ENCODE measurements at regions not wholly inside any gene's neighbourhood (a gene's known extent, or its start where the extent isn't known, plus 50 kb on each side); places are given as distances from the start of the nearest gene placed in this dataset.

DNA sequence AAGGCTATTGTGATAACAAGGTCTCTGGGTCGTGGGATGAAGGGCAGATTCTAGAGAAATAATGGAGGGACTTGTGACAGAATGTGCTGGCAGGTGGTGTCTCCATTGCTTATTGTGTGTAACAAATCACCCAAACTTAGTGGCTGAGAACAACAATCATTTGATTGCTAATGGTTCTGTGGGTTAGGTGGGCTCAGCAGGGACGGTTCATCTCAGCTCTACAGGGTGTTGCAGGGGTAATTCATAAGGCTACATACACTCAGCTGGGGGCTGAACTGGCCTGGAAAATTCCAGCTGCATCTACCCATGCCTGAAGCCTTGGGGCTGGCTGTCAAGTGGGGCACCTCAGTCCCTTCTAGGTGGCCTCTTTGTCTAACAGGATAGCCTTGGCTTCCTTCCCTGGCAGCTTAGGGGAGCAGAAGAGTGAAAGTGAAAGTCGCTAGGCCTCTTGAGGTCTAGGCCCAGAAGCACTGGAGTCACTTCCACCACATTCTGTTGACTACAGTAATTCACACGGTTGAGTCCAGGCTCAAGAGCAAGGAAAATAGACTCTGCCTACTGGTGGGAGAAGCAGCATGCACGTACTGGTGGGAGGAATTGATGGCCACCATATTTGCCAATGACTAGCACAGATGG lies 308.9 kb downstream of the MN1 start:
- DNase-seq = no peak

DNA sequence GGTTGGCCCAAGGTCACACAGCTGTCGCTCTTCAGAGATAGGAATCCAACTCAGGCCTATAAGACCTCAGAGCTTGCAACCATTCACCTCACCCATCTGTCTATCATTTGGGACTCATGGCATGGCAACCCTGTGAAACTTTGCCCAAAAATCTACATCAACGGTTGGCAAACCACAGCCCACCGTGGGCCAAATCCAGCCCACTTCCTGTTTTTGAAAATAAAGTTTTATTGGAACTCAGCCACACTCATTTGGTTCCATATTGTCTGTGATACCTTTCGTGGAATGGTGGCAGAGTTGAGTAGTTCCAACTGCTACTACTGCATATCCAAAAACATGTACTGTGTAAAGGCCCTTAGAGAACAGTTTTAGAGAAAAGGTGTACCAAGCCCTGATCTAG lies 307.8 kb downstream of the MN1 start:
- DNase-seq = no peak

DNA sequence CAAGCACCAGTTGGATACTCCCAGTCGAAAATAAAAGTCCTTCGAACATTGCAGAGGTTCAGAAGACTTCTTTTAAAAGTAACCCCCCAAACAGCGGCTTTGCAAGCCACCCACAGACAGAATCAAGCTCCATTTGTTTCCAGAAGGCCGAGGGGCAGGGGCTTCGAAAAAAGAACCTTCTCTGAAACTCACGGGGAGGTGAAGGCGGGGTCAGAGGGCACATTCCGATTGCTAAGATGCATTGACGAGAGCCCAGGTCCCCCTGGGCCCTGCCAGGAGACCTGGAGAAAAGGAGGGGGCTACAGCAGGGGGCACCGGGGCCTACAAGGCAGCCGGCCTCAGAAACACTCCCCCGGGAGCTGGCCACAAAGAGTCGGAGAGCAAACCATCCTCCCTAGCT lies 306.8 kb downstream of the MN1 start:
- no peak for DNase-seq

DNA sequence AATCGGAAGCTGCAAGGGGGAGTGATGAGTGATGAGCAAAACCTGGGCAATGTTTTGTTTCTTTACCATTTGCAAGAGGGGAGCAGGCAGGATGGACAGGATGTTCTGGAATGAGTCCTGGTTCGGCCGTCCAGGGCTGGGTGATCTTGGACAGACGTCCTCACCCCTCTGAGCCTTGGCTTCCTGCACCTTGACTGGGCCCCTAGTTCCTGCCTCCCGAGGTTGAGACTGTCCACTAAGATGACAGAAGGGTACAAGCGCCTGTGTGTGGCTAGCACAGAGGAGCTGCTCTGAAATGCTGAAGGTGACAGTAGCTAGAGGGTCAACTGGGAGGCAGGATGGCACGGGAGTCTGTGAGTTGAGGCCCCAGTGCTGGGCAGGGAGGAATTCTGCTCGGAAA lies 306.2 kb downstream of the MN1 start:
- no peak for DNase-seq

DNA sequence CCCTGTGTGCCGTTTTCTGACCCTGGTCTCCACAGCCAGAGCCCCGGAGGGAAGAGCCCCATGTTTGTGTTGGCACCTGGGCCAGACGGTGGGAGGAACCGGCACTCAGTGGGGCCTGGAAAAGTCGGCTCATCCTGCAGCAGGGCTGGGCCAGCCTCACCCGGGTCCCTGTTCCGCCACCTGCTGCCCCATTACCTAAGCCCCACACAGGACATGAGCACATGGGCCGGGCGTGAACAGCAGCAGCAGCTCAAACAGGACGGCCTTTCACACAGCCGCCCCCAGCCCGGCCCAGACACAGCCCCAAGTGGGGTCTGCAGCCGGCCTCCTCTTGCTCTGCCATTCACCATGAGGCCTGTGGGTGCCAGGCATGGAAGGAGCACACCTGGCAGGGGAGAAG lies 302.4 kb downstream of the MN1 start:
- DNase-seq = no peak

DNA sequence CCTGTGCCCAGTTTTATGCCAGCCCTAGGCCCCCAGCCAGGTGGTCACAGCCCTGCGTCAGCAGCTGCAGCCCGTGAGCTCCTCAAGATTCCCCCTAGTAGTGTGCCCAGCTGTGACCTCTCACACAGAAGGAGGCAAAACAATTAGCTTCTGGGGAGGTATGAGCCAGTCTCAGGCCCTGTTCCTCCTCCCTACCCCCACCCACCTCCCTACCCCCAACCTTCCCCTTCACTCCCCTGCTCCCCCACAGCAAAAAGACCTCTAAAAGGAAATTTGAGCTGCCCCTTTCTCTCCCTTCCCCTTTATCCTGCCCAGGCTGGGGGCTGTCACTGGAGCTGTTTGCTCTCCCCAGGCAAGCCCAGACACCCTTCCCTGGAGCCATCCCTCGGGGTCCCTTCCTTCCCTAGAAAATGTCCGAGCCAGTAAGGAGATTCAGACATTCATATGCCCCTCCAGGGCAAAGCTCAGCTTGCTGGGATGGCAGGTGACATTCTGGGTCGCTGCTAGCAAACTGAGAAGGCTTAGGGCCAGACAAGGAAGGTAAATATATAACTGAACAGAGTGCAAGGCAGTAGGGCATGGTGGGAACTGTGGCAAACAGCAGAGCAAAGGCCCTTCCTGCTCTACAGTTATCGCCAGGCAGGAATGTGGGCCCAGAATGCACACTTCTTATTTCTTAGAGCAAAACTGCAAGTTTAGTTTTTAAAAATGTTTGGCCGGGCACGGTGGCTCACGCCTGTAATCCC lies 300.2 kb downstream of the MN1 start:
- no peak for DNase-seq

DNA sequence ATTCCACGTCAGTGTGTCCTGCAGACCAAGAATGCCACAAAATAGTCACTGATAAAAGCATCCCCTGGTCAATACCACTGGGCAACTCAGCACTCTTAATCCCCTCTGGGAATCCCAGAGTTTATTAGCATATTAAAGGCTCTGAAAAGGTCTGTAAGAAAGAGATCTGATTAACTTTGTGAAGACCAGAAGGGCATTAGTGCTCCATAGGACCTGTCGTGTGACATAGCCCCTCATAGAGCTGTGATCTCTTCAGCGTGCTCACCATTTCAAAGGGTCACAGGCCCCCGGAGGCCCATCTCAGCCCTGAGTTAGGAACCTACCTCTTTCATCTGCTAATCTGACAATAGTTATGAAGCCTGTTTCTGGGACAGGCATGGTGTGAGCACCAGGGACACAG lies 299.2 kb downstream of the MN1 start:
- no peak for DNase-seq

DNA sequence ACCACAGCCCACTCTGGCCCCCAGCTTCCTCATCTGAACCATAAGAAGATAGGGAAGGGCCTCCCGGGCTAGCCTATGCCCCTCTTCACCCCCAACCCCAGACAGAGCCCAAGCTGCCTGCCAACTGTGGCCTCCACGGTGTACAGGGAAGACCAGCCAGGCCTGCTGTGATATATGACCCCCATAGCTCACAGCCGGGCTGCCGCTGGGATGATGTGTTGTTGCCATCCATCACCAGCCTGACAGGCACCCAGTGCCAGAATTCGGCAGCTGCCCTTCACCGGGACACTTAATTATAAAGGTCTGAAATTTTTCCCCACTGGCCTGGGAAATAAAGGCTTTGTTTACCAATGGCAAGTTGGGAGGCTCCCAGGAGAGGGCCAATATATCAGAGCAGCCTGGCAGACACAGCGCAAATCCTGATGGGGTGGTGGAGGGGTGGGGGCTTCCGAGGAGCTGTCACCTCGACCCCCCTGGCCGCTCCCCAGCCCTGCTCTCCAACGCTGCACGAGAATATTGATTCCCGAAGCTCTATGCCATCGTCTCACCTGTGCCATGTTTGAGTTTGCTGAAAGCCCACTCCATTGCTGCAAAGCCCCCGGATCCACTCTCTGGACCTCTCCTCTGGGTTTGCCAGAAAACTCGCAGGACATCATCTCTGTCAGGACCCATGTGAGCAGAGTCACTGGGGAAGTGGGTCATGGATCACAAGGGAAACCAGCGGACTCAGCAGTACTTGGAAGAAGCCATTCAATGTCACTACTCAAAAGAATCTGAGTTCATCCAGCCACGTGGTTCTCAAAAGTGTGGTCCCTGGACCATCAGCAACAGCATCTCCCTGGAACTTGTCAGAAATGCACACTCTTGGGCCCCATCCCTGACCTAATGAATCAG lies 296.9 kb downstream of the MN1 start:
- no peak for DNase-seq

DNA sequence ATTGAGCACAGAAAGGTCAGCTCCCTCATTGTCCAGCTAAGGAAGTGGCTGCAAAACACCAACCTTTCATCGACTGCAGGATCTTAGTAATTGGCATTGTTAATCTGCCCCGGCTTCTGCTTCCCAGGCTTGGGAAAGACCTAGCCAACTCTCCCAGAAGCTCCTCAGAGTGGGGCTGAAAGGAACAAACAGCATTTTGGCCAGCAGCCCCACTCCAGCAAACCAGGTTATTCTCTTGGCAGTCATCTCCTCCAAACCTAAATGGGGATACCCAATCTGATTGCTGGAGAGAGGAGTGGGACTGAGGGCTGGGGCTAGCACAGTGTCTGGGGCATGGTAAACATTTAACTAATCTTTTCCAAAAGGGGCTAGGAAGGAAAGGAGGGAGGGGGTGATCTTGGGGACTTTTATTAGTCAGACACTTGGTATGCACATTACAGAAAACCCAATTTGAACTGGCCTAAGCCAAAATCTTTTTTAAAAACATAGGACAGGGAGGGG lies 294.4 kb downstream of the MN1 start:
- DNase-seq = no peak

DNA sequence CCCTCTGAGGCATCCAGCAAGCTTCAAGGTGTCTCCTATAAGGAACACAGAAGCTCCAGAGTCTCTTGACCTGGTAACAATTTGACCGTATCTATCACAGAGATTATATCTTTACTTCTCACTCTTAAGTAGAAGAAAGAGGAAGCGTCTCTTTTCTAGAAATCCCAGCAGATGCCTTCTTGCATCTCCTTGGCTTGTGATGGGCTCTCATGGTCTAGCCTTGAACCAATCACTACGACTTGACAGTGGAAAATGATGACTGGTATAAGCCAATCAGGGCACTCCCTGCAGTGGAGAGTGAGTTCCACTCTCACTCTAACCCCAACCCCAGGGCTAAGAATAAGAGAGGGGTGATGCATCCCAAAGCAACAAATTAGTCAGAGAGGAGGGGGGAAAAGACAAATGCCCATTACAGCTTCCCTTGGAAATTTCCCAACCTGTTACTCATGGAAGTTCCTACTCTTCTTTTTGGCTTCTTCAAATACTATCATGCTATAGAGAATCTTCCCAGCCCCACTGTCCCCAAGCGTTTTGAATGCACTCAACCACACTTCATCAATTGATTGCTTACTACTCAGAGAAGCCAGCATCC lies 293.5 kb downstream of the MN1 start:
- no peak for DNase-seq

DNA sequence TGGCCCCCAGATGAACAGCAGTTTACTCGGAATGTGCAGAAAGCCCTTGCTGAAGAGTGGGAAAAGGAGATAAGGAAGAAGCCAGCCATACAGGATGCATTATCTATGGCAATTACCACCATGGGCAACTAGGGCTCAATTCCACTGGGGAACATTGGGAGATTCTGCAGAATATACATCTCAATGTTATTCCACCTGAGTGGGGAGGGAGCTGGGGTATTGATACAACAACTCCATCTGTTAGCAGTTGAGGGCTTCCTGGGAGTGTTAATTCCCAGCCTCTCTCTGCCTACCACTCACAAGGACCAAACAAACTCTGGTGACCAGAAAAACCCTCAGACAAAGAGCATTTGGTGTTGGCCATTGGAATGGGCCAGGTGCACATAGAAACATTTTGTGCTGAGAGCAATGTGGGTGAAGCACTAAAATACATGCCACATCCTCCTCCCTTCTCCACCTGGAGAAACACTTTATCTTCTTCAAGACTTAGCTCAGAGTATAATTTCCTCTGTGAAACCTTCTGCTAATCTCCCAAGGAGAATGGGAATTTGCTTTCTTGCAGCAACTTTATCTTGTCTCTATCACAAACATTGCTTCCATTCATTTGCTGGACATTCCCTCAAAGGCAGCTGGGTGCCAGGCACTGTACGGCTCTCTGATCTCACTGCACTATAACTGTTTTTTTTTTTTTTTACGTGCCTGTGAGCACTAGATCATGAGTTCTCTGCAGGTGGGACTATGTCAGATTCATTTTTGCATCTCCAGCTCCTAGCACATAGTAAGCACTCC lies 292.2 kb downstream of the MN1 start:
- DNase-seq = no peak

DNA sequence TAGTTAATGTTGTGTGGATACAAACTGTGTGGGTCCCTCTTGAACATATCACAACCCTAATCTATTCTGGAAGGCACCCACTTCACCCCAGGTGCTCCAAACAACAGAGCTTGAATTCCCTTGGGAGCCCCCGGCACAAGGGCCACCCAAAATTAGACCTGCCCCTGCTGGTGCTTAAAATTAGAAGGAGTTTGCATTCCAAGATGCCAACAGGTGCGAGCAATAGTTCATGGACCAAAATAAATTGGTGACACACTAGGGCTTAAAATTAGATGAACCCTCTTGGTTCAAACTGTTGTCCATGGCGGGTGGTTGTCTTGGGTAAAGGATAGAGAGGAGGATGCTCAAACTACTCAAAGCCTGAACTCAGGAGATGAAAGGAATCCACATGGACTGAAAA lies 291.5 kb downstream of the MN1 start:
- DNase-seq = no peak

DNA sequence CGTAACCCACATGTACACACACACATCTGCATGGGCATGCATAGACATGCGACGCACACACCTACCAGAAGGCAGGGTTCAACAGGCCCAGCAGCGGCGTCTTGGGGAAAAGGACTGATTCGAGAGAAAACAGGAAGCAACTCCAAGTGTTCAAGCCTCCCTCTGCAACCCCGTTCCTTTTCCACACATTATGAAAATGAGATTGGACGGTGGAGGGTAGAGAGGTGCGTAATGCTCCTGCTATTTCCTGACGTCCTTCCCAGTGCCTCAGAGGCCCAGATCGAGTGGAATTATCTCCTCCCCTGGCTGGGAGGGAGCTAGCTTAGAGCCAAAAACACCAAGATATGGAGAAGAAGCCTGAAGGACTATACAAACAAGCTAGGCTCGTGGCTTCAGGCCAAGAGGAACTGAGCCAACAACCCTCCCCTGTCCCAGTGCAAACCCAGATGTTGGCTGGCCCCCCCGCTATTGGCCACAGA lies 289.2 kb downstream of the MN1 start:
- DNase-seq = no peak

DNA sequence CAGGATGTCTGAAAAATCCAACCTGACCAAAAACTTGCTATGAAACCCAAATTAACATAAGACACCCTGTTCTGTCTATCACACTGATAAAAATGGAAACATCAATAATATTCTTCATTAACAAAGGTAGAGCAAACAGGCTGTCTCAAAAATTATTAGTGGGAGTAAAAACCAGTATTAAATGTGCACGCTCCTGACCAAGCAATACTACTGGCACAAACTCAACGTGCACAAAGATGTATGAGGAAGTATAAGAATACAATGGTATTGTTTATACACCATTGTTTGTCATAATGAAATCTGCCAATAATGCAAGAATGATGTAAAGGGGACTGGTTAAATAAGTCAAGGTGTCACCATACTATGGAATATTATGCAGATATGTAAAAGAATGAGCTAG lies 288.5 kb downstream of the MN1 start:
- DNase-seq = no peak

DNA sequence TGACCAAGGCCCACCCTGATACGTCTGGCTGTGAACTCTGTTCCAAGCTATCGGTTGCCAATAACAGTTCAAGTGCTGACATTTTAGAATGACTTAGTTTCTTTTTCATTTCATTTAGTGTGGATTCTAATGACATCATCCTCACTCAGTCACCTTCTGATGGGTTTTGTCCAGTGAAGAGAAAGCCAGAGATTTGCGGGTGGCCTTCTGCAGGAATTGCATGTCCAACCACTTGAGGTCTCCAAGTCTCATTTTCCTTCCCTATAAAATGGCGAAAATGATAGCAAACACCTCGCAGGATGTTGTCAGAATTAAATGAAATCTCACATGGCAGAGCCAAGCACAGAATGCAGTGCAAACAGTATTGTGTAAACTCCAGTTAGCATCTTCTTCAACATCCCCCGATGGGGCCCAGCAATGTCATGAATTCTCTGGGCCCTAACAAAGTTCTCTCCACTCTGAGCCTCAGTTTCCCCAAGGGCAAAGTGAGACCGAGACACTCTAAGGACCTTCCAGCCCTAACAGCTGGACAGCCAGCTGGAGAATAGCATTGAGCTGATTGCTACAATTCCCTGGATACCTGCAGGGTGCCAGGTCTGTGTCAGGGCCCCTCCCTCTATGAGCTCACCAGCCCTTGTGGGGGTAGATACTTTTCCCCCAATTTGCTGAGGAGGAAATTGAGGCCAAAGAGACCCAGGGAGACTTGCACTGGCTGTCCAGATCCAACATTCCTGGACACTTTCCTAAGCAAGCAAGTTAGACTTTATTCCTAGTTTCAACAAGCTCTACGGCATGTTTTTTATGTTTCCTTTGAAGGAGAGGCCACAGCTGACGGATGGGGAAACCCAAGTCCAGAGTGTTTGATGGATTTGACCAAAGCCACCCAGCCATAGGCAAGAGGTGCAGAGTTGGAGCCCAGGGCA lies 286.7 kb downstream of the MN1 start:
- no peak for DNase-seq

DNA sequence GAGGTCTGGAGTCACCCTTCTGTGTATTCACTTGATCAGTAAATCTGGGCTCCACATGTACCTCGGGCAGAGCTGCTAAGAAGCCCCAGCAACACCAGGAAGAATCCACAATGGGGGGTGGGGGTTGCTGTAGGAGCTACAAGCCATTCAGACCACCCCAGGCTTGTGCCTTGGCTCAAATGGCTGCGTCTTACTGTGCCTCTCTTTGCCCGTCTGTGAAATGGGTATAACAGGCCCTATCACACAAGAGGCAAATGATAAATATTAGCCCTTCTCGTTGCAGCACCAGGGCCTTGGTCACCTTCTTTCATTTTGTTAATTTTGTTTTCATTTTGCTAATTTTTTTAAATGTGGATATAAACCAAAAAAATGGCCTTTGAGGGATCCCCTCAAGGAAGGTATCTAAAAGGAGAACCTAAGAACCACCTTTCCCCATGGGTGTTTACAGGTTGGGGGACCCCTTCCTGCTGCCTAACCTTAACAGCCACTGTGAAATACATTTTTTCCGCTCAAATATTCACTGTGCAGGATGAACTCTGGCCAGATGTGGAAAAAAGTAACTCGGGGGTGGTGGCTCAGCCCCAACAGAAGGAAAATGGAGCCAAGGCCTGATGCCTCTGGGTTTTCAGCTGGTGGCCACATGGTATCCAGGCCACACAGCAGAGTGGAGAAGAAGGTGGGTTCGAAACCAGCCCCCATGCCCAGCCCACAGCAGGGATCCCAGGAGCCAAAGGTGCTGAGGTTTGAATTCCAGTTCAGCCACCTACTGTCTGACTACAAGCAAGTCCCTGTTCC lies 284.0 kb downstream of the MN1 start:
- no peak for DNase-seq

DNA sequence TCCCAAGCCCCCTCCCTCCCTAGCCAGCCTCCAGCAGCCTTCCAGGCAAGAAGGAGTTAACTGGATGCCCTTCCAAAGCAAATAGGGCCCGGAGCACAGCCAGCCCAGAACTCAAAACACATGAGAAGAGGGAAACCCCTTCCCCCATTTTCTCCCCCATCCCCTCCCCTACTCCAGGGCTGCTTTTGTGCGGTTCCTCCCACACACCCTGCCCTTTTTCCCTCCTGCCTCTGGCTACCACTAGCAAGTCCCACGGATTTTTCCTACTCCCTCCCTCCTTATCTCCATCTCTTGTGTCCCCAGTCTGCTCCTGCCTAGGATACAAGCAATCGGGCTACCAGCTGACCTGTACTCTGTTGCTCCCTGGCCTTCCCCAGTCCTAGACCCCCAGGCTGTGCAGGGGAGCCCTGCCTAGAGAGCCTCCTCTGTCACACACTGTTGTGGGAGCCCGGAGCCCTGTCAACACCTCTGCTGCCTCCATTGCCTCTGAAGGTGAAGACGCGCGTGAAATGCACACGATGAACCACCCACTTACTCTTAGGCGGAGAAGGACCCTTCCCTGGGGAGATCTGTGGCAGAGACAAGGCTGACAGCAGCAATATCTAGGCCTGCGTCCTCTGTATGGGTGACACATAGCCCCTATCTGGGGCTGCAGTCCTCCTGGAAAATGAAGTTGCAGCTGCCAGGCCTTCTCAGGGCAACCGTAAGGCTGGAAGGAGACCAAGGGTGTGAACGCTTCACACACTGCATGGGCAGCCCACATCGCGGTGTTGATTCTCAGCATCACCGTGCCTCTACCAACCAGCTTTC lies 282.8 kb downstream of the MN1 start:
- no peak for DNase-seq

DNA sequence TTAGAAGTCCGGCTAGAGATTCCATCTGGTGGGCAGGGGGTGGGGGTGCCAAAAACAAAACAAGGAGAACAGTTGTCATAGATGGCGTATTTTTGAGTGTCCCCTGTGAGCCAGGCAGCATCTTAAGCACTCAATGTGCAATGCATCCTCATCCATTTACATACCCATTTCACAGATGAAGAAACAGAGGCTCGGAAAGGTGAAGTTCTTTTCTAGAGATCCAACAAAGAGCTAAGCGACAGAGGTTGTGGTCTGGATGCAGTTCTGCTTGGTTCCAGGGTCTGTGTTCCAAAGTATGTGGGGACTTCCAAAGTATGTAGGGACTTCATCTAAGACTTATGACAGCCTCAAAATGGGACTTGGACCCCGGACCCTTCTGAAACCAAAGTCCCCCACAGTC lies 277.8 kb downstream of the MN1 start:
- no peak for DNase-seq

DNA sequence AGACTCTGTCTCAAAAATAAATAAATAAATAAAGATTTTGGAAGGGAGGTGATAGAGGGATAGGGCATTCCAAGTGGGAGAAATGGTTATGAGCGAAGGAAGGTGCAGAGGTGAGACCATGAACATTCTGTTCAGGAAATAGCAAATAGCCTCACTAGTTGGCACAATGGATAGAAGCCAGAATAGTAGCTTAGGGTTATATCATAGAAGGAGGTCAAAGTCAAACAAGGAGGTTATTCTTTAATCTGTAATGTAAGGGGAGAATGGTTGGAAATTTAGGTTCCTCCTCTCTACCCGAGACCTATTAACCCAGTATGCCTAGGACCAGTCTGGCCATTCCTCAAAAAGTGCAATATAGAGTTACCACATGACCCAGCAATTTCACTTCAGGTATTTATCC lies 275.8 kb downstream of the MN1 start:
- no peak for DNase-seq
